ENCODE measurements at regions not wholly inside any gene's neighbourhood (a gene's known extent, or its start where the extent isn't known, plus 50 kb on each side); places are given as distances from the start of the nearest gene placed in this dataset.

DNA sequence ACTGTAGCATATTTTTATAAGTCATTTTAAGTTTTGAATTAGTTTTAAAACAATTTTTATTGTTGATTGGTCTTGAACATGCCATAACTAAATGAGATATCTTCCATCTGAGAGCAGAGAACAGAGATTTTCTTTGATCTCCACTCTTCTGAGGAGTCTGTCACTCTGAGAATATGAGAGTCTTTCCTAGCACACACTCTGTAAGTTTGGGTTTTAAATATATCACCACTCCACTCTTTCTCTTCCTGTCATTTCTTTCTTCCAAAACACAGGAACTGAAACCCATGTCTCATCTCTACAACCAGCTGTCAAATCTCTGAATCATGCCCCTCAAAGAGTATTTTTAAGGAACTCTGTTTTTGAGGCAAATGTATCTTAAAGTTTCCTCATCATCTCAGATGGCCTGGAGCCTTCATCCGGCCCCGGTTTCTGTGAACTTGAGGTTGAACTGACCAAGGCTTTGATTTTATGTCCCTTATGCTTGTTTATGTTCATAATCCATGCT is 698.2 kb upstream of the SGCG start:
- TF ChIP-seq, protein P1, sequence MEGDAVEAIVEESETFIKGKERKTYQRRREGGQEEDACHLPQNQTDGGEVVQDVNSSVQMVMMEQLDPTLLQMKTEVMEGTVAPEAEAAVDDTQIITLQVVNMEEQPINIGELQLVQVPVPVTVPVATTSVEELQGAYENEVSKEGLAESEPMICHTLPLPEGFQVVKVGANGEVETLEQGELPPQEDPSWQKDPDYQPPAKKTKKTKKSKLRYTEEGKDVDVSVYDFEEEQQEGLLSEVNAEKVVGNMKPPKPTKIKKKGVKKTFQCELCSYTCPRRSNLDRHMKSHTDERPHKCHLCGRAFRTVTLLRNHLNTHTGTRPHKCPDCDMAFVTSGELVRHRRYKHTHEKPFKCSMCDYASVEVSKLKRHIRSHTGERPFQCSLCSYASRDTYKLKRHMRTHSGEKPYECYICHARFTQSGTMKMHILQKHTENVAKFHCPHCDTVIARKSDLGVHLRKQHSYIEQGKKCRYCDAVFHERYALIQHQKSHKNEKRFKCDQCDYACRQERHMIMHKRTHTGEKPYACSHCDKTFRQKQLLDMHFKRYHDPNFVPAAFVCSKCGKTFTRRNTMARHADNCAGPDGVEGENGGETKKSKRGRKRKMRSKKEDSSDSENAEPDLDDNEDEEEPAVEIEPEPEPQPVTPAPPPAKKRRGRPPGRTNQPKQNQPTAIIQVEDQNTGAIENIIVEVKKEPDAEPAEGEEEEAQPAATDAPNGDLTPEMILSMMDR (IDR thresholded peaks at IDR 0.05; ENCODE audit: borderline replicate concordance, insufficient read depth, low read depth, low read length): no peak
- H3K4me3 ChIP-seq (ENCODE audit: low read depth, low read length): no peak overlapping the region

DNA sequence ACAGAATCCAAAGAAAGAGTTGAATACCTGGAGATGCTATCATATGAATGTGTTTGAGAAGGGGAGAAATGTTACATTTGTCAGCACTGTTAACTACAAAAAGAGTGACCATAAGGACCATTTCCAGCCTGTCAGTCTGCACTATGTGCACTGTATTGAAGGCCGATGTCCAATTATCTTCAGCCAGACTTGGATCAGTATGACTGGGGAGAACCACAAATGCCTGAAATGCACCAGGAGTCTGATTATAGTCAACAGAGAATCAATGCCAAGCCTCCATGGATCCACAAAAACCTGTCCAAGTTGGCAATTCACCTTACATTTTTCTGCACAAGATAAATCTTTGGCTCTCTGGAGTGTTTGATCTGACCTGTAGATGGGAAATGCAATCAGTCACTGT is 697.5 kb upstream of the SGCG start:
- TF ChIP-seq, protein P1 (IDR thresholded peaks at IDR 0.05; ENCODE audit: borderline replicate concordance, insufficient read depth, low read depth, low read length): no peak
- no peak overlapping the region for H3K4me3 ChIP-seq (ENCODE audit: low read depth, low read length)

DNA sequence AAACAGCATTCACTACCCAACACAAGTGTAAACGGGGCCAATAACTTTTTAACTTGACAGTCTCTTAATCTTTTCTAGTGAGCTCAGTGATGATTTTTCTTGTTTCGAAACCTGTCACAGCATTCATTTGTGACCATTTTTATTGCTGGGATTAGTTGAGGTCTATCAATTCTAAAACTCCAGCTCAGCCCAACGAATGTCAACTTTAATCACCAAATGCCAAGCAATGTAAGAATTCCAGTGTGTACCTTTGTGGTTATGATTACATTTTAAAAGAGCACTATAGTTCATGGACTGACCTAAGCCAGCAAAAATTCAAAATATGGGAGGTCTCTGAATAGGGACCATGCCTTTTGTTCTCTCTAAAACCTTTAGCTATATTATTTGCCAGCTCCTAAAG is 694.3 kb upstream of the SGCG start:
- TF ChIP-seq, protein P1 (IDR thresholded peaks at IDR 0.05; ENCODE audit: borderline replicate concordance, insufficient read depth, low read depth, low read length): no peak
- H3K4me3 ChIP-seq (ENCODE audit: low read depth, low read length): no peak overlapping the region

DNA sequence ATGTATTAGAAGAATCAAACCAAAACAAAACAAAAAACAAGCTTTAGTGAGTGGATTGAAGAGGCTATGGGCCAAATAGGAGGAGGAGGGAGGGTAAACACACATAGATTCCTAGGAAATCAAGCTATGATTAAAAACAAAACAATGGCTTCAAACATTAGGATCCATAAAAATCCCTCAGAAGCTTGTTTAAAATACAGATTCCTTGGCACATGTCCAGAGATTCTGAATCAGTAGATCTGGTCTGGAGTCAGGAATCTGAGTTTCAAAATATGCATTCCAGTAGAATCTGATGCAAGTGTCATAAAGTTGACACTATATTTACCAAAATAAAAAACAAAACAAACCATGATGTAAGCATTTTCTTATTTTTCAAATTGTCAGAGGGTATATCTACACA is 692.8 kb upstream of the SGCG start:
- TF ChIP-seq, protein P1 (IDR thresholded peaks at IDR 0.05; ENCODE audit: borderline replicate concordance, insufficient read depth, low read depth, low read length): no peak
- no peak overlapping the region for H3K4me3 ChIP-seq (ENCODE audit: low read depth, low read length)

DNA sequence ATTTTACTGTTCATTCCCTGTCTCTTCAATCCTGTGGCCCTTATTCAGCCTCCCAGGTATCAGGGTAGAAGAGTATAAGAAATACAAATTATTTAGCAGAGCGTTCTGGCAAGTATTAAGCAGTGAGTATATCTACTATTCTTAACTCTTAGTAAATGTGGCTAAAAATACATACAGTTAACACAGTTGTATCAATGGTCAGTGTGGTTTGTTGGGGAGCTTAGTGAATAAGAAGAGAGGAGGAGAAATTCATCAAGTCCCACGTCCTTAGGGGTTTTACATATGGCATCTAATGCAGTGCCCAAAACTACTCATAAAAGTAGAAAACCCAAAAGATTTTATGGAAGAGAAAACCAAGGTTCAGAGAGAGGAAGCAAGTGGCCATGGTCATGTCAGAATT is 691.0 kb upstream of the SGCG start:
- TF ChIP-seq, protein P1 (IDR thresholded peaks at IDR 0.05; ENCODE audit: borderline replicate concordance, insufficient read depth, low read depth, low read length): no peak
- H3K4me3 ChIP-seq (ENCODE audit: low read depth, low read length): no peak overlapping the region

DNA sequence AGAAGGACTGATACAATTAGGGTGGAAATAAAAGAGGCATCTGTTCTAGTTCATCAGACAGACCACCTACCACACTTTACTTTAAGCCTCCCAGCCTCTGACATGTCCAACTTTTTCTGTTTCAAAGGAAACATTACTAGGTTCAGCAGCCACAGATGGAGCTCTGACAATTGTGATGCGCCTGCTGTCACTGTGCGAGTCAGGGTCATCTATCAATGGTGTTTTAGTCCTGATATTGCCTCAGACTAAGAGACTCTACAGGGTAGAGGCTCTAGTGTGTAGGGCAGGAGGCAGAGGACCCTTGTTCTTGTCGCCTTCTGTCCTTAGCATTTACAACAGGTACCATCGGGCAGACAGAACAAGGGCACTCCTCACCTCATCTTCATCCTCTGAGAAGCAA is 685.0 kb upstream of the SGCG start:
- H3K4me3 ChIP-seq (ENCODE audit: low read depth, low read length): no peak overlapping the region
- TF ChIP-seq, protein P1 (IDR thresholded peaks at IDR 0.05; ENCODE audit: borderline replicate concordance, insufficient read depth, low read depth, low read length): no peak

DNA sequence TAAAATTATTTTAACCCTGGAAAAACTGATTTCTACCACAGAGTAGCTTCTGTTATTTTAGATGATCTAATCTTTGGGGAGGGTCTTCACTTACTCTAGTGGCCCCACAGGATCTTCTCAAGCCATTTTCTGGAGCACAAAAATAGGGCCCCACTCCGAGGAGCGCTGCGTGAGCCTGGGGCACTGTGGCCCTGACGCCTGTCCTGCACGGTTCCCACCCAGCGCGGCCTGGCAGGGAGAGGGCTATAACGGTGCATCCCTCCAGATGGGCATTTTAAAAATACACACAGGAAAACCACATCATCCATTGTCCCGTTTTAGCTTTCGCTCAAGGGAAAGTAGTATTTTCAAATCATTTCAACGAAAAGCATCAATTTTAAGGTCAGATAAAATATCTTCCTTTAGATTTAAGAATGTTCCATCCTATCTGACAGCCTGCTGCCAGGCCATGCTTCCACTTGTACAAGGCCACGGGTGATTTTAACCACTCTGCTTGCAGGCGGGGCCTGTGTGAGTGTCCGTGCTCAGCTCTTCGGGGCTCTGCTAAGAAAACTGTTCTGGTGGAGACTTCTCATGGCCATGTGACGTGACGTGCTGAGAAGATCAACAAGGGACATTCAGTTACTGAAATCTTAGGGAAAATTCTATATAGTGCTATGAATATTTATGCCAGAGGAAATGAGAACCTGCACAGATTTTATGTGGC is 683.8 kb upstream of the SGCG start:
- no peak overlapping the region for H3K4me3 ChIP-seq (ENCODE audit: low read depth, low read length)
- TF ChIP-seq, protein P1 (IDR thresholded peaks at IDR 0.05; ENCODE audit: borderline replicate concordance, insufficient read depth, low read depth, low read length): no peak

Measured in GM12875 (cell line).